Testis (tissue), 2 donors: ENCODE measurements at regions not wholly inside any gene's neighbourhood (a gene's known extent, or its start where the extent isn't known, plus 50 kb on each side); places are given as distances from the start of the nearest gene placed in this dataset.

ENCODE experiments used
- POLR2A ChIP-seq: fragments of 450-650 bp; IDR thresholded peaks from one replicate; pipeline ENCODE4 v1.6.1; 2017; ENCODE audit warnings: antibody characterized with exemption, mild to moderate bottlenecking, moderate library complexity
- TF ChIP-seq, protein P1 (sequence below), 3 experiments: fragments of 450-650 bp in 2 of 3; fragments of 200-600 bp in 1 of 3; sonication (generic) in 1 of 3; IDR thresholded peaks; one replicate each; pipeline ENCODE4 v1.5.1; 2016 to 2019; ENCODE audit warnings: antibody characterized with exemption in 3 of 3, mild to moderate bottlenecking in 2 of 3, moderate library complexity in 1 of 3

- TF ChIP-seq POLR2A, result no peak
- TF ChIP-seq, protein P1, sequence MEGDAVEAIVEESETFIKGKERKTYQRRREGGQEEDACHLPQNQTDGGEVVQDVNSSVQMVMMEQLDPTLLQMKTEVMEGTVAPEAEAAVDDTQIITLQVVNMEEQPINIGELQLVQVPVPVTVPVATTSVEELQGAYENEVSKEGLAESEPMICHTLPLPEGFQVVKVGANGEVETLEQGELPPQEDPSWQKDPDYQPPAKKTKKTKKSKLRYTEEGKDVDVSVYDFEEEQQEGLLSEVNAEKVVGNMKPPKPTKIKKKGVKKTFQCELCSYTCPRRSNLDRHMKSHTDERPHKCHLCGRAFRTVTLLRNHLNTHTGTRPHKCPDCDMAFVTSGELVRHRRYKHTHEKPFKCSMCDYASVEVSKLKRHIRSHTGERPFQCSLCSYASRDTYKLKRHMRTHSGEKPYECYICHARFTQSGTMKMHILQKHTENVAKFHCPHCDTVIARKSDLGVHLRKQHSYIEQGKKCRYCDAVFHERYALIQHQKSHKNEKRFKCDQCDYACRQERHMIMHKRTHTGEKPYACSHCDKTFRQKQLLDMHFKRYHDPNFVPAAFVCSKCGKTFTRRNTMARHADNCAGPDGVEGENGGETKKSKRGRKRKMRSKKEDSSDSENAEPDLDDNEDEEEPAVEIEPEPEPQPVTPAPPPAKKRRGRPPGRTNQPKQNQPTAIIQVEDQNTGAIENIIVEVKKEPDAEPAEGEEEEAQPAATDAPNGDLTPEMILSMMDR (IDR thresholded peaks at IDR 0.05), result no peak
Measured at GRCh38 chr15:96502196-96502595, 171.7 kb downstream of the NR2F2 start.
